ENCODE measurements at regions not wholly inside any gene's neighbourhood (a gene's known extent, or its start where the extent isn't known, plus 50 kb on each side); places are given as distances from the start of the nearest gene placed in this dataset.

DNA sequence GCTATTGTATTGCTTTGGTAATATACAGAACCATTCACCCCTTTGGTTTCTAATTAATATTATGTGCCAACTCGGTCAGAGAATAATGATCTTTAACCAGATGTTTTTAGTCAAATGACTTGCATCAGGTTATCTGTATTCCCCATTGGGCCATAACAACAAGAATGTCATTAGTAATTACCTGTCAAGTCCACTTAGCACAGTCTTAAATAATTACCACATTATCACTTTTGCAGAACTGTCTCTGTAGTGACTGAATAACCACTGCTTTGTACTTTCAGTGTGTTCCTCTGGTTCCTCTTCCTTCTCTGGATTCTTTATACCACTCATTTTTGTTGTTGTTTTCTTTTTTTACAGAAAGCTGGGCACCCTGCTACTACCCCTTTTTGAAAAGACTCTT is 257.7 kb upstream of the SPOCK3 start:
- no peak for DNase-seq

DNA sequence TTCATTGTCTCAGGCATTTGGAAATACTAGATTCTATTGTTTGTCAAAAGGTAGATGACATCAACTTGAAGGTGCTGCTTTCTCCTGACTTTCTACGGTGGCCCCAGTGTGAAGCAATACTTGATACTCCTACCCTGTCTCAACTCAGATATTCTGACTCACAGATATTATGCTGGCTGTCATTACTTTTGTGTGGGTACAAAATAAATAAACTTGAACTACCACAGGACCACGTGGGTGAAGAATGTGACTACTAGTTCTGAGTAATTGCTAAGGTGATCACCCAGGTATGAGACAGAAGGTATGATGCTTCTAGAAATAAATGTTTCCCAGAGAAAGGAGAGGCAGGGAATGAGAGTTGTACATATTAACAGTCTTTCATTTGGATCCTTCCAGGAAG is 275.3 kb upstream of the SPOCK3 start:
- no peak for DNase-seq

DNA sequence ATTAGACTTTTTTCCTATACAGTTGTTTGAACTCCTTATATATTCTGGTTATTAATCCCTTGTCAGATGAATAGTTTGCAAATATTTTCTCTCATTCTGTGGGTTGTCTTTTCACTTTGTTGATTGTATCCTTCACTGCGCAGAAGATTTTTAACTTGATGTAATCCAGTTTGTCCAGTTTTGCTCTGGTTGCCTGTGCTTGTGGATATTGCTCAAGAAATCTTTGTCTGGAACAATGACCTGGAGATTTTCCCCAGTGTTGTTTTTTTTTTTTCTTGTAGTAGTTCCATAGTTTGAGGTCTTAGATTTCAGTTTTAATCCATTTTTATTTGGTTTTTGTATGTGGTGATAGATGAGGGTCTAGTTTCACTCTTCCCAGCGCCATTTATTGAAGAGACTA is 289.8 kb upstream of the SPOCK3 start:
- DNase-seq: no peak

DNA sequence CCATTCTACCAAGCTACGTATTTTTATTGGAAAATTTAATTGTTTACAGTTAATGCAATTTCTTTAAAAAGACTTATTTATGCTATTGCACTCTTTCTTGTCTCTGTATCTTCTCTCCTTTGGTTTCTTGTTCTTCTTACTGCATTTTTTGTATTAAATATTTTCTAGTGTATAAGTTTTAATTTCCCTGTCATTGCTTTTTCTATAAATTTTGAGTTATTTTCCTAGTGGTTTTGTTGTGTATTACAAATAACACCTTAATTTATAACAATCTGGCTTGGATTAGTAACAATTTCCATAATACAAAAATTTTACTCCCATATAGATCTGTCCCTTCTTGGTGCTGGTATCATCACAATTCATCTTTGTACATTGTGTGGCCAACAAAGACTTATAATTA is 303.5 kb upstream of the SPOCK3 start:
- no peak for DNase-seq

DNA sequence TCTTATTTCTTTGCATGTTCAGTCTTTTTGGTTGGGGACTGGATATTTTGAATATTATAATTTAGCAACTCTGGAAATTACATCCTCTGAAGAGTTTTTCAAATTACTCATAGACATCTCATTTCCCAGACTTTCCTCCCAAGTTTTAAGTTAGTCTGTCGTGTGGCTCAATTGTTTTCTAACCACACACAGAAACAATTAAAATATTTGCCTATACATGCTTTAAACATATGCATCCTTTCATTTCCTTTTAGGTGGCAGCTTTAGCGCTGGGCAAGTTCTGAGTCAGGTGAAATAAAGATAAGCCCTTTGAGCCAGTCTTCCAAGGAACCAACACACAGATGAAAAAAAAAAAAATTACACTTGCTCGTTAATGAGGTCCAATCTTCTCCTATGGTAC is 307.0 kb upstream of the SPOCK3 start:
- DNase-seq: no peak

DNA sequence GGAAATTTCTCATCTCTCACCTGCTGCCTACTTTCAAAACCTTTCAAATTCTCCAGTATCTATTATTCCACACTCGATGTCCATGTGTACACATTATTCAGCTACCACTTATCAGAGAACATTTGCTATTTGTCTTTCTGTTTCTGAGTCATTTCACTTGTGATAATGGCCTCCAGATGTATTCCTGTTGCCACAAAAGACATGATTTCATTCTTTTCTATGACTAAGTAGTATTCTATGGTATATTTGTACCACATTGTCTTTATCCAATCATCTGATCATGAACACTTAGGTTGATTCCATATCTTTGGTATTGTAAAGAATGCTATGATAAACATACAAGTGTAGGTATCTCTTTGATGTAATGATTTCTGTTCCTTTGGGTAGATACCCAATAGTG is 310.1 kb upstream of the SPOCK3 start:
- no peak for DNase-seq

DNA sequence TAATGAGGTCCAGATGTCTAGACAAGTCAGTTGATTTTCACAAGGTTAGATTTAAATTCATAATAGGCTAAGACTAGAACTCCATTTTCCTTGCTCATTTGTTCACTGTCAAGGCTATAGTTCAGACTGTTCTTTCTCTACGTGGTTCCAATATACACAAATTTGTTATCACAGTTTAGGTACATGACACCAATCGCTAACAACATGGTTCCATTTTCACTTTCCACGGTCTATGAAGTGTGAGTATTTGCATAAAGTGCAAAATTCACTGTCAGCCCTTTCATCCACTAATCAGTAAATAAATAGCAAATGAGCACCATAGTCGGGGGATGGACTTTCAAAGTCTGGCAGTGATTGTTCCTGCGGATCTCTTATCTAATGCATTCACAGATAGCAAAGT is 315.7 kb upstream of the SPOCK3 start:
- no peak for DNase-seq

DNA sequence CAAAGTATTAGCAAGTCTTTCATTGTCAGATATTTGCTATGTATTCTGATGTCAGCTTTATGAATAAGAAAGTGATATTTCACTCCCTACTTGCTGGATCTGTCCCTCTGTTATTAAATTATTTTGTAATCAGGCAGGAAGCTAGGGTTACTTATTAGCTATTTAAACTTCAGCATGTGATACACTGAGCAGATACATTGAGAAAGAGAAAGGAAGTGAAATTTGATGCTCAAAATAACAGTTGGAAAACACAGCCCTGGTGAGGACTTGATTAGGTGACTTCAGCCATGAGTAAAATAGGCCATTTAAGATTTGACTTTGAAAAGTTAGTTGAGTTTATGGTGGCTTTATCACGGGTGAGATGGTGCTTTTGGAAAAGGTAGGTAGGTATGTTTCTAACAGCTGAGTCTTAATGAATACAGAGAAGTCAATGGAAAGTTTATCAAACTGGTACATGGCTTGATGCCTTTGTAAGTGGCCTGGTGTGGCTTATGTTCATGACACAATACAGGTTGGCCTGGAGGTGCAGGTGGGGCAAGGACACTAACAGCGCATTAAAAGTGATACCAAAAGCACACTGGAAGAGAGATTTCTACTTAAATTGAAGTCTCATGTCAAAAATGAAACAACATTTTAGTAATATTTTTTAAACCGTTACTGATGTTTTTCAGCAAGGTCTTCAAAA is 321.2 kb upstream of the SPOCK3 start:
- no peak for DNase-seq

DNA sequence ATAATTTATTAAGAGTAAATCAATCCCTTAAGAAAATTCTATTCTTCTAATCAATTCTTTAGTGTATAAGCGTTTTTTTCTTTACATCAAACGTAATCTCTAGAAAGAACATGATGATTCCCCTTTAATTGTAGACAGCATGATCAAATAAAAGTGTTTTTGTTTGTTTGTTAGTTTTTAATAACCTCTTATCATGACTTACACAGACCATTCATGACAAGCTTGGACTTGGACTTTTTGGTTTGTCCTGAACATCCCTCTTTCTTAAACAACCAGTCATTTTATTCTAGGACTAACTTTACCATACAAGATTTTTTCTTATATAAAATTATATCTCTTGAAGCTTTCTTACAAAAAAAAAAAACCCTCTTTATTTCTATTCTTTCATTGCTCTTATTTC is 344.6 kb upstream of the SPOCK3 start:
- DNase-seq: no peak

DNA sequence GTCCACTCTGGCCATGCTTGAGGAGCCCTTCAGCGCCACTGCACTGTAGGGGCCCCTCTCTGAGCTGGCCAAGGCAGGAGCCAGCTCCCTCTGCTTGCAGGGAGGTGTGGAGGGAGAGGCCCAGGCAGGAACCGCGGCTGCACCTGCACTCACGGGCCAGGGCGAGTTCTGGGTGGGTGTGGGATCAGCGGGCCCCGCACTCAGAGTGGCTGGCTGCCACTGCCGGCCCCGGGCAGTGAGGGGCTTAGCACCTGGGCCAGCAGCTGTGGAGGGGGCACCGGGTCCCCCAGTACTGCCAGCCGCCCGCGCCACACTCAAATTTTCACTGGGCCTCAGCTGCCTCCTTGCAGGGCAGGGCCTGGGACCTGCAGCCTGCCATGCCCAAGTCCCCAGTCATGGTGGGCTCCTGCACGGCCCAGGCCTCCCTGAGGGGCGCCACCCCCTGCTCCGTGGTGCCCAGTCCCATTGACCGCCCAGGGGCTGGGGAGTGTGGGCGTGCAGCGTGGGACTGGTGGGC is 347.2 kb upstream of the SPOCK3 start:
- DNase-seq: no peak

DNA sequence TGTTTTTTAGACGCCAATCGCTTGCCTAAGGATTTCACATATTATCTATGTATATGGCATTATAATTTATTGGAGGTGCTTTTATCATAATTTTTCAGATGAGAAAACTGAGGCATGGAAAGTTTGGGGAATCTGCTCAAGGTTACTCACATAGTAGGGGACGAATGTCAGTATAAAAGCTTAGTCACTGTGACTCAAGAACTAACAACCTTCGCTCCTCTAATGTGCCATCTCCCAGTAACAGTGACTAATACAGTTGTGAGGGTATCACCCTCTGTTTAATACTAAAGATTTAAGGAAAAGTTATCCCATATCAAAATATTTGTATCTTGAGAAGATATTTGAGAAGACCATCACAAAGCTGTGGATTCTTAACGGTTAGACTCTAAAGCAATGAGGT is 353.1 kb upstream of the SPOCK3 start:
- no peak for DNase-seq

DNA sequence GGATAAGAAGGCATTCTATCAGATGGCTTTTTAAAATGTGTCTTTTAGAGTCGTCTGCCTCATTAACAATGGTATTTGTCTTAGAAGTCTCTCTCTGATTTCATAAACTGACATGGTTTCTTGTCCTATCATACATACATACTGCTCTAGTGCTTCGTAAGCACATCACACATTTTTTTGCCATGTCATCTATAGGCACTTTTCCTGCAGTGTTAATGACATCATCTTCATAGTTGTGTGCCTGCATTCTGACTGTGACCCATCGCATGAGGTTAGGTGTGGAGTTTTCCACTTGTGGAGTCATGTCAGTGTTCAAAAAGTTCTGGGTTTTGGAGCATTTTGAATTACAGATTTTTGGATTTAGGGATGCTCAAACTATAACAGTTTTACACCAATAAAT is 361.6 kb upstream of the SPOCK3 start:
- no peak for DNase-seq

DNA sequence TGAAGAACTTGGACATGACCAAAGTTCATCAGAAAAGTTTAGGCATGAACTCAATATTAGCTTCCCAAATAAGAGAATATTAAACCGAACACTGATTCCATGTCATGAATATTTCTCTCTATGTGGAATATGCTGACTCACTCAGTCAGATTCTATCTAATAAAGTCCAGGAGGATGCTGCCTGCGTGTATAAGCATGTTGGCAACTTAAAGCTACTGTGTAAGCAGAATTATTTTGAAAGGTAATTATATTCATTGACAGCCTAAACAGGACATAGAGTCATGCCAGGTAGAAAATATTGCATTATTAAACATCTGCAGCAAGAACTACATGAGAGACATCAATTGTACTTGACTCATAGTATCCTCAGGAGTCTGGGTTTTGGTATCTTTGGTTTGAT is 367.9 kb upstream of the SPOCK3 start:
- DNase-seq: no peak

DNA sequence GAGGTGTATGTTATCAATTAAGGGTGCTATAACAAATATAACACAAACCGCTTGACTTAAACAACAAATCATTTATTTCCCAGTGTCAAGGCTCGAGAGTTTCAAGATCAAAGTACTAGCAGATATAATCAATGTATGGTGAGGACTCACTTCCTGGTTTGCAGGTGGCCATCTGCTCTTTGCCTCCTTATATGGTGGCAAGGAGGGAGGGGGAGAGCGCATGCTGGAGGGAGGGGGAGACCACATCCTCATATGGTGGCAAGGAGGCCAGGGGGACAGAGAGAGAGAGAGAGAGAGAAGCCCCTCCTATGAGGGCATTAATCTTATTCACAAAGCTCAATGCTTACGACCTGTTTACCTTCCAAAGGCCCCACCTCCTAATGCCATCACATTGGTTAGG is 372.3 kb upstream of the SPOCK3 start:
- no peak for DNase-seq

DNA sequence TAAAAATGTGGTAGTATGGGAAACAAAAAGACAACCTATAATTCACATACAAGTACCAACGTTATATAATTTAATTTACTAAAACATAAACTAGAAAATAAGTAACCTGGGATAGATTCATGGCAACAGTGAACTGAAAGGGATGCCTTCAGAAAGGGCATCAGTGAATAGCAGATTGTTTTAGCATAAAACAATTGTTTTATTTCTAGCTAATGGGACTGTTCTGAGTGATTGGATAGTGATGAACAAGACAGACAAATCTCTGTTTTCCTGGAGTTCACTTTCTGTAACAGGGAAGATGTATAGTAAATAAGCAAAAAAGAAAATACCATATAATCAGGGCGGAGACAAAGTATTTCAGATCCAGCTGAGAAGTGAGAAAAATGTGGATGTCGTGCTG is 379.1 kb upstream of the SPOCK3 start:
- DNase-seq: no peak

DNA sequence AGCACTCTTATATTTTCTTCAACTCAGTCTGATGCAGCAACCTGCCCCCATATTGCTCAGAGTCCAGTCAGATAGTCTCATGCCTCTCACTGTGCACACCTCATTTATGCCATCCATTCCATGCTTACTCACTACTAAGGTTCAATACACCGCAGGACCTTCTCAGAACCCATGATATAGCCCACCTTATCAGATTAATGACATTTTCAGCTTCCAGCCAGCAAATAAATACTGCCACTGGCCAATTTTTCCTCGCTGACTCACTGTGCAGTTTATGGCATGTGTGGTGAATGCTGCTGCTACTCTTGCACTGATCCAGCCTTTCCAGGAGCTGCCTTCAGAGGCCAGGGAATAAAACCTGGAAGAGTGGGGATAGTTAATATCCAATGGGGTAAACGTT is 380.6 kb upstream of the SPOCK3 start:
- DNase-seq: no peak

DNA sequence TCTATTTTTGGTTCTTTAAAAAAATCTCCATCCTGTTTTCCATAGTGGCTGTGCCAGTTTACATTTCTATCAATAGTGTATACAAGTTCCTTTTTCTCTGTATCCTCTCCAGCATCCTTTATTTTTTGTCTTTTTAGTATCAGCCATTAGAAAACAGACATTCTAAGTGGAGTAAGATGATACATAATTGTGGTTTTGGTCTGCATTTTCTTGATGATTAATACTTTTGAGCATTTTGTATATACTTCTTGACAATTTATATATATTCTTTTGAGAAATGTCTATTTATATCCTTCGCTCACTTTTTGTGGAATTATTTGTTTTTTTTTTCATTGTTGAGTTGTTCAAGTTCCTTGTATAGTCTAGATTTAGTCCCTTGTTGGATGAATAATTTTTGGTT is 382.2 kb upstream of the SPOCK3 start:
- no peak for DNase-seq

DNA sequence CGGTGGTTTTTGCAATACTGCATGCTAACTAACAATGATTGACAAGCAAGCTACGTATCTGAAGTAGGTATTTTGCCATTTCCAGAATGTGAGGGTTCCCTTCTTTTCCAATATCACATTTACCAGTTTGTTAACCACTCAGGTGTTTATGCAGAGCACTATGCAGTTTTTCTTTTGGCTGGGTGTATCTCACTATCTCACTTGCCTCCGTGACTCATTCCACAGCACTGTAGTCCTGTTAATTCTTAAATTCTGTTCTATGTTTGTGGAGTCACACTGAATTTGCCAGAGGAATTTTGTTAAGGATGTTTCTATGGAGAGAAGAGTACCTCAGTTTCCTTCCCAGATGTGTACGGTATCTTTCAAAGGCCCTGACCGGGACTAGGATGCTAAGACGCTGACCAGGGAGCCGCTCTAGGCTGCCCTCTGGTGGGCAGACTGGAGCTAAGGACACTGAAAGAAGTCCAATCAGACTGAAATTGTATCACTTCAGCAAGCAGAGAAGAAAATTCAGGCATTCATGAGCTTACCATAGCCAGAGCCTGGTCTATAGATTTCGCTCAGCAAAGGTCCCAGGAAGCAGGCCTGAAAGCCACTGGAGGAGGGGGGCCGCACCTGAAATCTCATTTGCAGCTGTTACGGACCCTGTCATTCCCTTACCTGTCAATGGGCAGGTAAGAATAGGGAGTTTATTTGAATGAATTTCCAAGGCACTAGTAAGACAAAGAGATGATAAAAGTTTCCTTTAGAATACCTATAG is 388.4 kb upstream of the SPOCK3 start:
- peak; percentile 51 for DNase-seq

DNA sequence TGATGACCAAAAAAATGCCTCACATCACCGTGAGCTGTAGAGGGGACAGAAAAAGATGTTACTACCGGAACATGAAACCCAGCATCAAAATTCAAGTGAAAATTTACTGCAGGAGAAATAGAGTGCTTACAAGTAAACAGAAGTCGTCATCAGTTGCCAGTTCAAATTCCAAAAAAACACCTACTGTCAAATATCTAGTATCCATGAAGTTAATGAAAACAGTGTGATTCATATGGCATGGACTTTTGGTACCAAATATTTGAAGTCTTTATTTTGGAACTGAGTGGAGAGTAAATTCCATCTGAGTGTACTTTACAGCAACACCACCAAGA is 388.9 kb upstream of the SPOCK3 start:
- DNase-seq: no peak

DNA sequence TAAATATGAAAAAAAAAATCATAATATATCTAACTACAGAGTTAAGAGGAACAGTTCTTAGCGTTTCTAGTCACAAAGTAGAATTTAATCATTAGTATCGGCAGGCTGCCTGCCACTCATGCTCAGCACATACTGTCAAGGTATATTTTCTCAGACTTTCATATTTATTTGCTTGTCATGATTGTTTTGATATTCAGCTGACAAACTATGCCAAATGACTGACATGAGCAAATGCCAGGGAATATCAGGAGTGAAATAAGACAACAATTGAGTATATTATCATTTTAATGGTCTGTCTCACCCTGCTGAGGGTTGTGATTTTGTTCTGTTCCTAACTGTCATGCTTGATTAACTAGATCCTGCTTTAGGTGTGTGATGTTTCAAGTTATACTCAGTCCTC is 395.0 kb upstream of the SPOCK3 start:
- no peak for DNase-seq

DNA sequence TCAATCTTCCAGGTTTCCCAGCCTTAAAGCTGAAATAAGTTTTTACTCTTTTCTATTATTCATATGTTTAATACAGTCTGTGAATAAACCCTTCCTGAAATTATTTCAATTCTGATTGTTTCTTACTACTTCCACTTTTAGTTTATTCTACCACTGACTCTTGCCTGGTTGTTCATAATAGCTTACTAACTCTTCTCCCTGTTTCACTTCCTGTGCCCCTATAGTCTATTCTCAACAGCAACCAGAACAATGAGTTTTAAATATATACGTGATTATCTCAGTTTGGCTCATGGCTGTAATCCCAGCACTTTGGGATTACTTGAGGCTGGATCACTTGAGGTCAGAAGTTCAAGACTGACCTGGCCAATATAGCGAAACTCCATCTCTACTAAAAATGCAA is 408.0 kb upstream of the SPOCK3 start:
- no peak for DNase-seq

DNA sequence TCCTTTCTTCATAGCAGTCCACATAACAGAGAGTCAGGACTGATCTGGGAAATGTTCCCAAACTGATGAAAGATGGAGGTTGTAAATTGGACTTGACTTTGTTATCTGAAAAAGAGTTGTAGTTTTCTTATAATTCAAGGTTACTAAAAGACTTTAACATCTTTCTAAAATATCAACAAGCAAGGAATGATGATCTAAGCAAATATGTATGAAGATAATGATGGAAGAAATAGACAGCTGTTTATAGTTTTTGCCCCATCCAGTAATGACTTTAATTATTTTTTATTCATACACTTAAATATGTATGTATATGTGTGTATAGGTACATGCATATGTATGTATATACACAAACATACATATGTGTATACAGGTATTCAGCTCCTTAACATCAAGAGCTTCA is 411.1 kb upstream of the SPOCK3 start:
- DNase-seq: no peak

DNA sequence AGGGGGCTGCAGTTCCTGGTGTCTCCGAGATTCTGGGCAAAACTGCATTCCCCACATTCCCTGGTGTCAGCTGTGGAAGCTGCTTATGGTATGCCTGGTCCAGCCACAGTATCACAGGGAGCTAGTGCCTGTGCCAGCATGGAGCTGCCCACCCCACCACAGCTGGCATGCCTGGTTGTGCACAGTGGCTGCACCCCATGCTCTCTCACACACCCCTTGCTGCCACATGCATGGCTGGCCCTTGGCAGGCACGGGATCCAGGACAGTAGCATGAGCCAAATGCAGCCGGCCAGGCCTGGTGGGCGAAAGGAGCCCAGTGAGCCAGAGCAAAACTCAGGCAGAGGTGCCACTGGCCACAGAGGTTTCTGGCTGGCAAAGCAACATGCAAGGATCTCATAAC is 418.0 kb upstream of the SPOCK3 start:
- DNase-seq: no peak

DNA sequence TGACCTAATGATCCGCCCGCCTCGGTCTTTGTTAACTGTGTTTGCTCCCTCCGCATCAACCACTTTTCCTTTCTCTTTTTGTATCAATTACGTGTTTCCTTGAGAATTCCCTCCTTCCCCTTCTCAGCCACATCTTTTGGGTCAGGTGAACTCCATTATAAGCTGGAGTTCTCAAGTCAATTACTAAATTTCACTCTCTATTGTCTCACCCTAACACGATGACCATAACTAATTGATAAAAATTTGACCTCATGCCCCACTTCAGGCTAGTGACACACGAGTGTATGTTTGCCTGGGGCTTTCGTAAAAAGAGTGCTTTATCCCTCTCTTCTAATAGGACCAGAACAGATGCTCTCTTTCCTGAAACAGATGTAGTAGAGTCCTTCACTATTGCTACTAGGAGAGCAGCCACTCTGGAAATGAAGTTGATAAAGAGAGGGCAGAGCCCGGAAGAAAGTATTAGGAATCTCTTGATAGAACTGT is 403.6 kb upstream of the ANXA10 start:
- no peak for DNase-seq

DNA sequence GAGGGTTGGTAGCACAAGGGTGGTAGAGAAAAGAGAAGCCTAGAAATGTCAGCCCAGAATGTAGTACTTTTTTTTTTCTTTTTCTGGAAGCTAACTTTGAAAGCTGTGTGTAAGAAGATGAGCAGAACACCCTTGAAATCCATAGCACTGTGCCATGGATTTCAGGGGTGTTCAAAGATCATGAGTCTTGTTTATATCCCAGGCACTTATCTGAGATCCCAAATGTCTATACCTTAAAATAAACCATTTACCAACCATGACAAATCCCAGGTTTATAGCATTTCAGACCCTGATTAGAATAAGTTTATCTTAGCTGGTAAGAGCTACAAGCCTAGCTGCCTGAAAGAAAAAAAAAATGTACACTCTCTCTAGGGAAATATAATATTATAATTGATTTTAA is 389.9 kb upstream of the ANXA10 start:
- DNase-seq: no peak

All from femur (tissue), 1 donor.